GM21723 (cell line): ENCODE measurements at regions not wholly inside any gene's neighbourhood (a gene's known extent, or its start where the extent isn't known, plus 50 kb on each side); places are given as distances from the start of the nearest gene placed in this dataset.
"Not testable (repeated sequence)": the region's sequence is repeated elsewhere in the genome, so short reads cannot be mapped to it uniquely, and the experiment has no call there.

Experiments
- ATAC-seq: cut with Tn5 transposase; IDR thresholded peaks from one replicate; pipeline ENCODE4 v1.9.1; 2021; ENCODE audit warnings: mild to moderate bottlenecking, moderate library complexity; ENCODE audit not compliant: unreplicated experiment

DNA sequence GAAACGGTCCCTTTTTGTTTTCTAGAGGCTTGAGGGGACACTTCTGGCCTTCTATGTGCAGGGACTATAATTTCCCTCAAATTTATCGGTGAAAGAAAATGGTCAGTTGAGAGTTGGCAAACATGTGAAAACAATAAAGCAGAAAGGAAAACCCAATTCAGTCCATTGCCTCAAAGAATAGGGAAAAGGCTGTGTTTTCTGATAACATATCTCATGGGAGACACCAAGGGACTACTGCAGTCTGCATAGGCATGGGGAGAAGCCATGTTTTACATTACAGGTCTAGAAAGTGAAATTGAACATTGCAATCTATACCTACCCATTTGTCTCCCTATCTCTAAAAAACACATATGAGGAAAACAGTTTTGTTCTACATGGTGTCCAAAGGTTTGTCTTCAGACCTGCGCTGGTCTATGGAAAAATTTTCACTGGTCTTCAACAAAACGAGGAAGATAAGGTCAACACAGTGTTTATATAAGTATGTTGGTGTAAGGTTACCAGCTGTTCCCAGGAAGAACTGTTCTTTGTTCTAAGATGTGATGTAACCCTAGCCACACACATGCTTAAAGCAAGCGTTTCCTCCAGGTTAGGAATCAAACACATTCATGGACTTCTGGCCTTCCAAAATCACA, 179.7 kb downstream of the MREG start:
- ATAC-seq: no peak

DNA sequence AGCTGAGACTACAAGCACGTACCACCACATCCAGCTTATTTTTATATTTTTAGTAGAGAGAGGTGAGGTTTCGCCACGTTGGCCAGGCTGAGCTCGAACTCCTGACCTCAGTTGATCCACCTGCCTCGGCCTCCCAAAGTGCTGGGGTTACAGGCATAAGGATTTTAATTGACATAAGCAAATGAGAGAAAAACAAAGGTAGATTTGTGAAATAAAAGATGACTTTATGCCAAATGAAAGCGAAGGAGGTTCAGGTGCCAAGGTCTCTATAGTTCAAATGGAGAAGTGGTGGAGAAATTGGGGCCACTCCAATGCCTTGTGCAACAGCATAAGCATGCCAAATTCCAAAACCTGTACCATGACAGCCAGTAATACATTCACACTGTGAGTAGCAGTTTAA, 180.6 kb downstream of the MREG start:
- ATAC-seq: no peak

DNA sequence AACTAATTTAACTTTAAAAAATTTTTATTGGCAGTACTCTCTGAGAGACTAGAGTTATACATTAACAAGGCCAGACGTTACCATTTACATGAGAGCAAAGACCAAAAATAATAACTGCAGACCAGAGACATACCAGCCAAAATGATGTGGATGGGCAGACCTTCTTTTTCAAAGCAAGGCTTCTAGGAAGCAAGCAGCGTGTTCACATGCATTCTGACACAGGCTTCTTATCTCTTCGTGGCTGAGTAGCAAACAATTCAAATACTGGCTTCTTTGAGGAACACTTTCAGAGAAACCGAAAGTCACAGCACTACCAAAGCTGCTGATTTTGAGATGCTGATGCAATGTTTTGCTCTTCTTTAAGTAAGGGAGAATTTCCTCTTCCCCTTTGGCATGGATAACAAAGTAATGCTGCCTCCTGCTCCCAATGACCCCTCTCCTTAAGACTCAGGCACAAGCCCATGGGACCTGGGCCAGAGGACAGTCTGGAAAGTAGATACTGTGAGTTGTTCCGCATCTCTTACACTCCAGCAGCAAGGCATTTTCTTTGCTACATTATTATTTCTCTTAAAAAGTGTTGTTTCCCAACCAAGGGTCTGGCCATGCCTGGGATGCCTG, 181.9 kb downstream of the MREG start:
- peak; percentile 66 for ATAC-seq

- ATAC-seq: no peak
Measured at GRCh38 chr2:215830304-215830703, 183.0 kb downstream of the MREG start.

GRCh38 chr2:215829261-215829660, 184.1 kb downstream of the MREG start:
- no peak for ATAC-seq

GRCh38 chr2:215828528-215829184, 184.7 kb downstream of the MREG start:
- peak; percentile 84 for ATAC-seq

DNA sequence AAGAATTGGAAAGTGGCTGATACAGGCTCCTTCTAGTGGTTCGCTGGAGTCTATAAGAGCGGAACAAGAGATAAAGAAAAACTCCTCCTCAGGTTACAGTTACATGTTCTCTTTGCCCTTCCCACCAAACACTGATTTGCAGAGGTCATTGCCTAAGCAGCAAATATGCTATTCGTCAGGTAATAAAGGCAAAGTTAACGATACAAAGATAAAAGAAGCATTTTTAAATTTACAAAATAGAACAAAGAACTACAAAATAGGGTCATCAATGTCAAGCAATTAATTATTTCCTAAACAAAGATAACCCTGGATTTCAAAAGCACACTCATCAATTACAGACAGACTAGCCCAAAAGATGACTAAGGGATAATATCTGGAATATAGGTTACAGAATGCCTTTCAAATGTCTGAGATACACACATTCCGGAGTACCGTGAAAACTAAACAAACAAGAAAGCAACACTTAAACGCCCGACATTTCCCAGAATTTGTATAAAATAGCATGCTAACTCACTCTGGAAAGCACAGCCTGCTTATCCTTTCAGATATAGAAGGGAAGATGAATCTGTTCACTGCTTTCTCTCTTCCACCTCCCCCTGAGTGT, 186.4 kb downstream of the MREG start:
- ATAC-seq: no peak

GRCh38 chr2:215826376-215826775, 187.0 kb downstream of the MREG start:
- no peak for ATAC-seq

GRCh38 chr2:215825707-215826106, 187.6 kb downstream of the MREG start:
- no peak for ATAC-seq

- ATAC-seq: not testable (repeated sequence)
Measured at GRCh38 chr2:215821298-215821697, 192.1 kb downstream of the MREG start.

GRCh38 chr2:215819713-215820112, 193.6 kb downstream of the MREG start:
- ATAC-seq: not testable (repeated sequence)

DNA sequence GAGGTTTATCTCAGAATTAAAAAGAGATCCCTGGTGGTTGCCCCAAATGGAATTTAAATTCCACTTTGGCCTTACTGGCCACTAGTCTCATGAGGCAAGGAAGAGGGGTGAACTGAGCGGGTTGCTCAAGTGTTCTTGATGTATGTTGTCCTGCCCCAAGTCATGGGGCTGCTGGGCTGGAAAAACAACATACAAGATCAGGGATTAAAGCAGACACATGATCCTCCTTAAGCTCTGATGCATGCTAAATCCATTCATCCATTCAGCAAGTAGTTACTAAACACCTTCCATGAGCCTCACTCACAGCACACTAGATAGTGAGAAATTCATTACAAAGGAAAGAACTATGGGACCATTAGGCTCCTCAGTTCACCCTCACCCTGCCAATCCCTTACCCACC, 196.3 kb downstream of the MREG start:
- ATAC-seq: no peak

DNA sequence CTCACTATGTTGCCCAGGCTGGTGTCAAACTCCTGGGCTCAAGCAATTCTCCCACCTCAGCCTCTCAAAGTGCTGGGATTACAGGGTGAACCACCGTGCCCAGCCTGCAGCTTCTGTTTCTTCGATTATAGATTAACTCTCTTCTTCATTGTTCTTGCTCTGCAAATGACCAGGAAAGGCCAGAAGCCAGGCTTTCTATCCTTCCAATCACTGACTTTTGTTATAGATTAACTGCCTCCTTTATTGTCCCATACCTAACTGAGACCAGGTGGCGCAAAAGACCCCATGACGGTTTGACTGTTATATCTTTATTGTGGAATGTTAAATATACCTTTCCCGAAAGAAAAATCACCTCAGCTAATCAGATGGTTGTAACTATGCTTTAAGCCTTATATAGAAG, 196.9 kb downstream of the MREG start:
- no peak for ATAC-seq

GRCh38 chr2:215815960-215816359, 197.4 kb downstream of the MREG start:
- ATAC-seq: no peak

- ATAC-seq: no peak
Measured at GRCh38 chr2:215812966-215813365, 200.4 kb downstream of the MREG start.

DNA sequence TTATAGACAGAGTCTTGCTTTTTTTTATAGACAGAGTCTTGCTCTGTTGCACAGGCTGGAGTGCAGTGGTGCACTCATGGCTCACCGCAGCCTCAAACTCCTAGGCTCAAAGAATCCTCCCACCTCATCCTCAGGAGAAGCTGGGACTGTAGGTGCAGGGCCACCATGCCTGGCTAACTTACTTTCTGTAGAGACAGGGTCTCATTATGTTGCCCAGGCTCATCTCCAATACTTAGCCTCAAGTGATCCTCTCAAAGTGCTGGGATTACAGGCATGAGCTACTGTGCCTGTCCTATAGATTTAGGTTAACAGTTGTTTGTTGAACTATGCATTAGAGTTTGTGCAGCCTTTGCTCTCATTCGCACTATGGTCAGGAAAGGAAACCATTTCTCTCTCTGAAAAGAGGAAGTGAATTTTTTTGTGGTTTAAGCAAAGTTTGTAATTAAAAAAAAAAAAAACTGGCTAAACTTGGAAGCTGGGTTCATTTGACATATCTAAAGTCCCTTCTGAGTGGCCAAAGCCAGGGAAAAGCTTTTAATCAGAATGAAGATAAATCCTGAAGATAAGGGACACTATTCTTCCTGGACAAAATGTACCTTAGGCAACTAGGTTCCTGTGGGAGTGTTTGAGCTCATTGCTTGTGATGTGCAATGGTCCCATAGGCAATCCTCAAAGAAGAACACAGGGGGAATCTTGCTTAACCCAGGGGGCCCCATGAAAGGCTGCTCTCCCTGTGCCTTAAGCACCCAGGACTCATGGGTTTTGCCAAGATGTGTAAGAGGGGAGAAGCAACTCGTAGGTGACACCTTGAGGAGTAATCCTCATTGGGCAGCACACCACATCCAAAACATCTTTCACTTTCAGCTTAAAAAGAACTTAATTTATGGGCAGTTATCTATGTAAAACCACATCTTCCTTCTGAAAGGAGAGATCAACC, 201.7 kb downstream of the MREG start:
- ATAC-seq: peak; percentile 99

DNA sequence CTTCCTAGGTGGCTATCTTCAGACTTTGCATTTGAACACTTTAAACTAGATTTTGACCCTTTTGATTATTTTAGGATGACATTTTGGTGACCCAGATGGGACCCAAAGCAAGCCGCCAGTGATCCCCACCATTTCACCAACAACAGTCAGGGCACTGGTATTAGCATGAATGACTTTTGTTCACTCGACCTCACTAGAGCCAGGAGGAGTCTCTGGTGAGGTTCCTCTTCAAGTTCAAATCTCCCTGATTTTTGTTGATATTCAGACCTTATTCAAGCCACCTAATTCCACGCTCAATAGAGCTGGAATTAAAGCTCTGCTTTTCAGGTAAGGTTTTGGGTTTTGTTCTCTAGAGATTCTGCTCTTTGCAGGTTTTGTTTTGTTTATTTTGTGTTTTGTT, 202.3 kb downstream of the MREG start:
- ATAC-seq: peak; percentile 36

DNA sequence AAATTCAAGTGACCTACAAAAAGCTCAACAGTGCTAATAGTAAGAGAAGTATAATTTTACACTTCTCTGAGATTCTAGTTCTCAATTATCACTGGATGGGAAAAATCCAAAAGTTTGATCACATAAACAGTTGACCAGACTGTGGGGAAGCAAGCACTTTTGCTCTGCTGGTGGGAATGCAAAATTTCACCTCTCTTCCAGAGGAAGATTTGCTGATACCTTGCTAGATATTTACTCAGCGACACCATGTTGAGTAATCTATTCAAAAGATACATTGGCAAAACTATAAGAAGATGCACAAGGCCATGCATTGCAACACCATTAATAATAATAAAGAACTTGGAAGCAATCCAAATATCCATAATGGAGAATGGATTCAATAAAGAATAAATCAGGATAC, 204.4 kb downstream of the MREG start:
- ATAC-seq: no peak

DNA sequence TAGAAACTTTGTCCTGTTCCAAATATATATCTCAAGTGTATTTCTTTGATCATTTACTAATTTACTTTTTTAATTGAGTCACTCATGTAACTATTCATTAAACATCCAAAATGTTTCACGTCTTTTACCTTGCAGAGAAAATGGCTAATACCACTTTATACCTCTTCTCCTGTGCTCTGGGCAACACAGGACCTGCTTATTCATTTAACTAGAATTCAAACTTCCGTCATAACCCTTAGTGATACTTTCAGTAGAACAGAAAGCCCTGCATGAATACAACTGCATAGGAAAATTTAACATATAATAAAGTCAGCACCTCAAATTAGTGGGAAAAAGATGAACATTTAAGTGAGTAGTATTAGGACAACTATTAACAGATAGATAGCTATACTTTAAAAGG, 205.2 kb downstream of the MREG start:
- no peak for ATAC-seq

- ATAC-seq: no peak
Measured at GRCh38 chr2:215805493-215805892, 207.9 kb downstream of the MREG start.

GRCh38 chr2:215803150-215803549, 210.2 kb downstream of the MREG start:
- ATAC-seq: no peak
